Testis (tissue), 2 donors: ENCODE measurements at regions not wholly inside any gene's neighbourhood (a gene's known extent, or its start where the extent isn't known, plus 50 kb on each side); places are given as distances from the start of the nearest gene placed in this dataset.

Source experiments
- DNase-seq: peaks from one replicate; pipeline ENCODE4 v3.0.0-alpha.2; 2019
- H3K27ac ChIP-seq, 2 donors: fragments of 200-600 bp; sonication (generic); one replicate each; pipeline ENCODE4 v1.5.1; 2019
- H3K27me3 ChIP-seq: fragments of 200-600 bp; sonication (generic); one replicate; pipeline ENCODE4 v1.5.1; 2019
- H3K36me3 ChIP-seq: fragments of 200-600 bp; sonication (generic); one replicate; pipeline ENCODE4 v1.5.1; 2017; ENCODE audit warnings: low read depth; ENCODE audit errors: missing control alignments
- H3K4me1 ChIP-seq: fragments of 200-600 bp; sonication (generic); one replicate; pipeline ENCODE4 v1.5.1; 2019
- H3K4me3 ChIP-seq, 2 donors: fragments of 200-600 bp; sonication (generic); one replicate each; pipeline ENCODE4 v1.5.1; 2017 to 2019
- H3K9me3 ChIP-seq: fragments of 200-600 bp; sonication (generic); one replicate; pipeline ENCODE4 v1.5.1; 2017
- CTCF ChIP-seq, 3 experiments: fragments of 450-650 bp in 2 of 3; fragments of 200-600 bp in 1 of 3; sonication (generic) in 1 of 3; IDR thresholded peaks; one replicate each; pipeline ENCODE4 v1.5.1; 2016 to 2019; ENCODE audit warnings: antibody characterized with exemption in 3 of 3, mild to moderate bottlenecking in 2 of 3, moderate library complexity in 1 of 3
- POLR2A ChIP-seq: fragments of 450-650 bp; IDR thresholded peaks from one replicate; pipeline ENCODE4 v1.6.1; 2017; ENCODE audit warnings: antibody characterized with exemption, mild to moderate bottlenecking, moderate library complexity
- WGBS, 2 donors: methylation state at CpG; one replicate each; pipeline ENCODE4 v1.1.5; 2018; 5-methylcytosine and 5-hydroxymethylcytosine counted together
- intact Hi-C: fragments of 100-400 bp; cut with DNase I; formaldehyde crosslinking; loops from one replicate; pipeline ENCODE4 v1.15.1; 2023; ENCODE audit warnings: low total_unique reads

- TF ChIP-seq CTCF (IDR thresholded peaks at IDR 0.05), result no peak
- H3K4me1 ChIP-seq, result no peaks in the 10 kb centered on the region
- H3K9me3 ChIP-seq, result no peaks in the 10 kb centered on the region
- H3K4me3 ChIP-seq, result no peak overlapping the region
- no peaks in the 10 kb centered on the region for H3K36me3 ChIP-seq
- no peak overlapping the region for H3K27ac ChIP-seq
- no peaks in the 10 kb centered on the region for H3K27me3 ChIP-seq
- DNase-seq, result no peak
- WGBS, 2 donors, result 85 to 93% methylated on average over 4 of the region's 4 CpGs
- intact Hi-C loops, result no loop called here
Observed at GRCh38 chr15:77827860-77828259, 195.1 kb upstream of the LINGO1 start.

- Histone ChIP-seq H3K9me3 (no peaks in the 10 kb centered on the region), H3K4me3 (no peak overlapping the region), H3K4me1 (no peaks in the 10 kb centered on the region), H3K27ac (no peak overlapping the region), H3K27me3 (no peaks in the 10 kb centered on the region), H3K36me3 (no peaks in the 10 kb centered on the region)
- 84 to 88% methylated on average over 10 of the region's 11 CpGs for whole genome bisulfite sequencing, 2 donors
- TF ChIP-seq POLR2A (no peak), CTCF (IDR thresholded peaks at IDR 0.05) (no peak)
- no peak for DNase-seq
- intact Hi-C loops, result no loop called here
Observed at GRCh38 chr15:77826006-77826695, 193.4 kb upstream of the LINGO1 start.

GRCh38 chr15:77825546-77825945 is 192.8 kb upstream of the LINGO1 start:
- H3K4me1 ChIP-seq, result no peaks in the 10 kb centered on the region
- H3K4me3 ChIP-seq, result no peak overlapping the region
- H3K9me3 ChIP-seq, result no peaks in the 10 kb centered on the region
- no peaks in the 10 kb centered on the region for H3K27me3 ChIP-seq
- 94% methylated on average over 7 of the region's 7 CpGs for WGBS, 2 donors
- TF ChIP-seq POLR2A (no peak), CTCF (IDR thresholded peaks at IDR 0.05) (no peak)
- no peak for DNase-seq
- intact Hi-C loops, result no loop called here
- no peaks in the 10 kb centered on the region for H3K36me3 ChIP-seq
- H3K27ac ChIP-seq, result no peak overlapping the region

- Histone ChIP-seq H3K27me3 (no peaks in the 10 kb centered on the region), H3K36me3 (no peaks in the 10 kb centered on the region)
- intact Hi-C loops, result no loop called here
Observed at GRCh38 chr15:77825252-77825542, 192.5 kb upstream of the LINGO1 start.

More at GRCh38 chr15:77825252-77825542, 192.5 kb upstream of the LINGO1 start:
- Histone ChIP-seq H3K9me3 (no peaks in the 10 kb centered on the region), H3K27ac (no peak overlapping the region), H3K4me1 (no peaks in the 10 kb centered on the region), H3K4me3 (no peak overlapping the region)
- WGBS, 2 donors, result 83 to 92% methylated on average over 2 to 3 of the region's 3 CpGs
- TF ChIP-seq POLR2A (no peak), CTCF (IDR thresholded peaks at IDR 0.05) (no peak)
- DNase-seq, result no peak
